ENCODE measurements at regions not wholly inside any gene's neighbourhood (a gene's known extent, or its start where the extent isn't known, plus 50 kb on each side); places are given as distances from the start of the nearest gene placed in this dataset.
A peak's percentile ranks its signal among the peaks of the same experiment; 100 is the strongest.

DNA sequence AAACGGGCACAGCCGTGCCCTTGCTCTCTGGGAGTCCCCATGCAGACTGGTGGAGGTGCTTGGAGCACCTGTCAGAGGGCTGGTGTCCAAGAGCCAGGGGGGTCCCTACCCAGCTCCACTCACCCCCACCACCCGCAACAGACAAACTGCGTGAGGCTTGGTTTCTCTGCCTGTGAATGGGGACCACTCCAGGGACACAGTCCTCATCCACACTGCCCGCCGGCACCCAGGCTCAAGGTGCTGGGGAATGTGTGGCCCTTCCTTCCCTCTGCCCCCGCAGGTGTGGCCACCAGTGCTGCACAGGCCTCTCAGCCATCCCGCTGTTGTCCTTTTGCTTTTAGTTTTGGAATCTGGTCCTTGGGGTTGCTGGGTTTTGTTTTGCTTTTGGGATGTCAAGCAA, 136.5 kb upstream of the ZNF236 start:
- DNase-seq (ENCODE audit: low spot score): no peak

DNA sequence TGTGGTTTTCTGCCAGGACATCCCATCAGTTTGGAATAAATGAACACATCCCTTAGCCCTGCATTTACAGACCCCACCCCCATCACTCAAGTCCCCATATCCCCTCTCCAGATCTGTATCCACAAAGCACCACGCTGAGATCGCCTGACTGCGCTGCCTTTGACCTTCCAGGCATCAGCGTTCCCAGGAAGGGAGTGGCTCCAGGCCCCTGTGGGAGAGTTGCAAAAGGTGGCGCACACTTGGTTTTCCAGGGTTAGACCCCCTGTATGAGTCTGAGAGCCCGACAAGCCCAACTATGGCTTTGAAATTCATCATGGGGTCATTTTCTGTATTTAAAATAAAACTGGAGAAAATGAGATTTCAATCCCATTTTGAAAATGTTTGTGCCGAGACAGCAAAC, 137.0 kb upstream of the ZNF236 start:
- DNase-seq (ENCODE audit: low spot score): no peak

DNA sequence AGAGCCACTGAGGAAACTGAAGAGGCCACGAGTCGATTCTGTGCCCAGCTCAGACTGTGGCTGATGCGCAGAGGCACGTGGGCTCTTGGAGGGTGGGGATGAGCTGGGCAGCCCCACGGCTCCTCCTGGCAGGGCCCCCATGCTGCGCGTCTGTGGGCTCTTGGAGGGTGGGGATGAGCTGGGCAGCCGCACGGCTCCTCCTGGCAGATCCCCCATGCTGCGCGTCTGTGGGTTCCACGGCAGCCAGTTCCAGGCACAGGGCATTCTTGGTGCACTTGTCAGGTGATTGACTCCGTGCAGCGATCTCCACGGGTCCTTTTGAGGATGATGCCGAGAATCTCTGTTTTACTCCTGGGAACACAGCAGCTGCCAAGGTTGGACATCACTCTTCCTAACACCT, 138.1 kb upstream of the ZNF236 start:
- DNase-seq (ENCODE audit: low spot score): no peak

DNA sequence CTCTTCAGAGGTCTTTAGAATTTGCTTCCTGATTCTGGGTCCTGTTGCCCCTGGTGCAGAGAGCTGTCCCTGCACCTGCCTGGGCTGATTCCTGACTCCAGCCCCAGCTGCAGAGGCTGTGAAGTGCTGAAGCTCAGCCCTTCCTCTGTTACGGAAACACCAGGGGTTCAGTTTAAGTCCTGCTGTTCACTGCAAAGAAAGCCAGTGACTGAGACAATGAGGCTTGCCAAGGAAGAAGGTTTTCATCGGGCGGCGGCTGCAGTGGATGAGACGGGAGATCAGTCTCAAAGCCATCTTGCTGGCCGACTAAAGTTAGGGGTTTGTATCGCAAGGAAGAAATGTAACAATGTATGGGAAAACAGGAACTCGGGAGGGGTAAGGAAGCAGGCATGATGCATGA, 142.4 kb upstream of the ZNF236 start:
- DNase-seq (ENCODE audit: low spot score): no peak

DNA sequence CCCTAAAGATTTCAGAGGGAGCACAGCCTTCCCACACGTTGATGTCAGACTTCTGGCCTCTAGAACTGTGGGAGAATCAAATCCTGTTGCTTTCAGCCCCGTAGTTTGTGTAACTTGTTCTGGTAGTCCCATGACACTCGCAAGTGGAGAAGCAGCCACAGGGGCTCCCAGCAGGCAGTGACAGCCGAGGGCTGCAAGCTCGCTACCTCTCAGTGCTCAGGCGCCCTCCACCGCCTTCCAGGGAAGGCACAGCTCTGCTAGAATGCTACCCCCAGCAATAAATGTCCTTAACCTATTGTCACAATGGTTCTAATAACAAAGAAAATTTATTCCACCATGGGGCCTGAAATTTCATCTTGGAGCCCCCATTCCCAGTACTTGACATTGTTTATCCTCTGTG, 143.1 kb upstream of the ZNF236 start:
- DNase-seq (ENCODE audit: low spot score): no peak

DNA sequence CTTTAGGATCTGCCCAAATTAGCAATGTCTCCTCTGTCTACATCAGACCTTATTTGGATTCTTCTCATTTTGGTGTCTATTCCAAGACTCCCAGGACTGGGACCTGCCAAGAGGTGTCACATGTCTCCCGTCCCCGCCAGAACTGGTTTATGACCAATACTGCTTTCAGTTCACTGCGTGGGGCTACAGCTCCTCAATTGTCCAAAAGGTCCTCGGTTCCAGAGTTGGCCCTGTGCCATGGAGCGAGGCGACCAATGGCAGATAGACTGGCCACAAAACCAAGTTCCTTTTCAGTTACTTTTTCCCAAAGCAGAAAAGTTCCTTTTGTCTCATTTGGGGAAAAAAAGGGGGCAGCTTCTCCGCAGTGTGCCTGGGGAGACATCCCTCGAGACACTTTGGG, 144.1 kb upstream of the ZNF236 start:
- peak; percentile 19 for DNase-seq (ENCODE audit: low spot score)

DNA sequence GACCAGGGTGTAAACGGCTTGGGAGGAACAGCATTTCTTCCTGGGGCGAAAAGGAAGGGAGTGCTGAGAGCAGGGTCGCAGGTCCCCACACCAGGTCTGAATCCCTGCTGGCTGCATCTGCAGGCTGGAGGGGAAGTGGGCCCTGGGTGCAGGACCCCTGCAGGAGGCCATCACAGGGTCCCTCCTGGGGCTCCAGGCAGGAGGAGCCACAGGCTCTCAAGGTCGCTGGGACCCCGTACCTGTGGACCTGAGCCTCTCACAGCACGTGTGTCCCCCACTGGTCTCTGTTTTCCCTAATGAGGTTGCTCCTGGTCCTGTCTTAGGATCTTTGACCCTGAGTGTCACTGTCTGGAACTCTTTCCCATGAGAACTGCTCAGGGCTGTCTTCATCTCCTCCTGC, 147.8 kb upstream of the ZNF236 start:
- DNase-seq (ENCODE audit: low spot score): no peak

DNA sequence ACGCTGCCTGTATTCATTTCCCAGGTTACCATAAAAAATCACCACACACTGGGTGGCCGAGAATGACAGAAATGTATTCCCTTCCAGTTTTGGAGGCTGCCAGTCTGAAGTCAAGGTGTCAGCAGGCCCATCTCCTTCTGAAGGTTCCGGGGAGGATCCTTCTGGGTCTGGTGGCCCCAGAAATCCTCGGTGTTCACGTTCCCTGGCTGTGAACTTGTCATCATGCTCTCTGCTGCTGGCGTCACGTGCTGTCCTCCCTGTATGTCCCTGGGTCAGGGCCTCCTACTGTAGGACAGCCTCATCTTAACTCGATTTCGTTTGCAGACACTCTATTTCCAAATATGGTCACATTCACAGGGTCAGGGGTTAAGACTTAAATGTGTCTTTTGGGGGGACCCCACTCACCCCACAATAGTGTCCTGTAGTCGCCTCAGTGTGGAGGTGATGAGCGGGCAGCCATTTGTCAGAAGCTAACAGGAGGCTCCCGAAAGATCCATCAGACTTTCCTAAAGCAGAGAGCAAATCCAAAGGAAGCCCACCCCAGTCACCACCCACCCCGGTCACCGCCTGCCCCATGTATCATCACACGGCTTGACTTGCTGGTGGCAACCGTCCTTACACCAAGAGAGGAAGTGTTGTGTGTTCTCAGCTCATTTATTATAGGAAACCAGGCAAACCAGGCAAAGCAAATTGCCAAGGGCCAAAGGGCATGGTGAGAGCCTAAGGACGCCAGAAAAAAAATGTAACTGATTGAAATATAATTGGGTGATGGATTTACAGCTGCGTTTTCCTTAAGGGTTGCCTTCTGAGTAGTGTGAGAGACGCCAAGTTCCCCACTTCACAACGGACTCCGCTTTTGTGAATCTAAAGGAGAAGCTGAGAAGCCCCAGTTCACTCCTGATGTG, 148.8 kb upstream of the ZNF236 start:
- DNase-seq (ENCODE audit: low spot score): no peak

DNA sequence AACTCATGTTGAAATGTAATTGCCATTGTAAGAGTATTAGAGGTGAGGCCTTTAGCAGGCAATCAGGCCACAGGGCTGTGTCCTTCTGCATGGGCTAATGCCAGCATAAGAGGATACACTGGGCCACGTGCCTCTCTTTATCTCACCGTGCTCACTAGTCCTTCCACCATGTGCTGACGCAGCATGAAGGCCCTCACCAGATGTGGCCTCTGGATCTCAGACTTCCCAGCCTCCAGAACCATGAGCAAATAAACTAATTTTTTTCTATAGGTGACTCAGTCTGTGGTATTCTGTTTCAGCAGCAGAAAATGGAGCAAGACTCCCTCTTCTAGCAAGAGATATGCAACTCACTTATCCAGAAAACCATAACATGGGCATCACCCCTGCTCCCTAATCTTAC, 149.7 kb upstream of the ZNF236 start:
- DNase-seq (ENCODE audit: low spot score): no peak

DNA sequence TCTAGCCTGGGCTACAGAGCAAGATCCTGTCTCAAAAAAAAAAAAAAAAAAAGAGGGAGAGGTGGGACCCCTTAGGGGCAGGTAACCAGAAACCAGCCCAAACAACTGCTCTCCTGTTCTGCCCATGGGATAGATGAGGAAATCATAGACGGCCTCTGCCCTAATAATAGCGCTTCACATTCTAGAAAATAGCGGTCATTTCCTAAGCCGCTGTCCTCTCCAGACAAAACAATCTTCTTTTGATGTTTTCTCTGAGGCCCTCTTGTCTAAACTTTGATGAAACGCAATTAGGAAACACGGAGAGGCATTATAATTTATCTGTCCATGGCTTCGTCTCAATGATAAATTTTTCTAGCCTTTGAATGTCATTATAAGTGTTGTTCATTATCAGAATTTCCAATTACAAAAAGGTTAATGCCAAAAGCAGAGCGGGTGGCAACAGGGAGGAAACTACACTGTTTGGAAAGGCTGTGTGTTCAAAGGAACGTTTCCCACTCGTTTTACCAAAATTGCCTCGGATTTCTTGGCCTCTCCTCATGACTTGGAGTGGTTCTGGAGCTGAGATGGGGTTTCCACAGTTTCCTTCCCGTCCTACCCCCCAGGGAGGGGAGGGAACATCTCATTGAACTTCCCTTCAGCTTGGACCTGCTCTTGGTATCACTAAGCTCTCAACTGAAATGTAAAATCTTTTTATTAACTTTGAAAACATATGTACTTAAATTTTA, 151.6 kb upstream of the ZNF236 start:
- DNase-seq (ENCODE audit: low spot score): no peak

DNA sequence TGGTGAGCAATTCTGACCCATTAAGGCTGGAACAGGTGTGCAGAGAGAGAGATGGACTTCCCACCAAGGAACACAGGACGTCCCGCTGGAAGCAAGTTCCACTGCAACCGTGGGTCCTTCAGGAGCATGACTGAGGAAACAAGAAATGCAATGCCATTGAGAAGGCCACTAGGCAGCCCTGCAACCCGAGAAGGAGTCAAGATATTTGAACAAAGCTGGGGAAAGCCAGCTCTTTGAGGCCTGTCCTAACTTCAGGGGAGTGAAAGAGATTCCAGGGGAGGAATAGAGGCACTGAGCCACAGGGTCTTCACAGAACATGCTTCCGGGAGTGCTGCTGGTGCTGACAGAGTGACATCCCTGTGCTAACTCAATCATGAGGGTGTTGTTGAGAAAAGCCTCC, 153.8 kb upstream of the ZNF236 start:
- no peak for DNase-seq (ENCODE audit: low spot score)

DNA sequence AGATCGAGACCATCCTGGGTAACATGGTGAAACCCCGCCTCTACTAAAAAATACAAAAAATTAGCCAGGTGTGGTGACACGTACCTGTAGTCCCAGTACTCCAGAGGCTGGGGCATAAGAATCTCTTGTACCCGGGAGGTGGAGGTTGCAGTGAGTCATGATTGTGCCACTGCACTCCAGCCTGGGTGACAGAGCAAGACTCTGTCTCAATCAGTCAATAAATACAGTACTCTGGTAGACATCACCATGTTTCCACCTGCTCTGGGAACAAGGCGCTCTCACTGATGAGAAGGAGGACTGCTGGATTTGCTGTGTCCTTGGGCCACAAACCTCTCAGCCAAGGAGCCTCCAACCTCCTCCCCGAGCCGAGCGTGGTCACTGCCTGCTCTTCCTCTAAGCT, 154.2 kb upstream of the ZNF236 start:
- no peak for DNase-seq (ENCODE audit: low spot score)

DNA sequence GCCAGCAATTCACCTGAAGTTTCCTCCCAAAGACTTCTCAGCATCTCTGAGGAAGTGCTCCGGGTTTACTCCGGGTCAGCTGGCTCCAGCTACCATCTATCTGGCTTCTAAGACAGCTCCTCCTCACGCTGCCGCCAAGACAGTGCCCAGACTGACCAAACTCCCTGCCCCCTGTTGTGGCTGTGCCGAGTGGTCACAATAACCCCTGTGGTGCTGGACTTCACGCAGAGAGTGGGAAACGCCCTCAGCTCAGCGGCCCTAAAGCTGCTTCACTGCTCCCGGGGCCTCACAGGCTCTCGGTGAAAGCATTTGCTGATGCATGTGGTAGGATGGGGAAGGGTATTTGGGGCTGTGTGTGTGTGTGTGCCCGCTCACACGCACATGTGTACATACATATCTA, 154.8 kb upstream of the ZNF236 start:
- DNase-seq (ENCODE audit: low spot score): no peak

DNA sequence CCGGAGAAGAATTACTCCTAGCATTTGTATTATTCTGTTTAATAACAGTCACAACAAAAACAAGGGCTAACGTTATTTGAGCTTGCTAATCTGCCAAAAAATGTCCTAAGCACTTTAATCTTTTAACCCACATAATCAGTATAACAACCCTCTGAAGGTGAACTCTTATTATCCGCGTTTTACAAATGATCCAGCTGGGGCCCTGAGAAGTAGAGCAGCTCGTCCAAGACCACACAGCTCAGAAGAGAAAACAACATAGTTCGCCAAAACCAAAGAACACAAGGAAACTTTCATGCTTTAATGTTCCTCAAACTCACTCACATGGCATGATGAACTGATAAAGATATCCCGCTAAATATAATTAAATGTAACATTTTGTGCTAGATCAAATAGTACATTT, 159.7 kb upstream of the ZNF236 start:
- no peak for DNase-seq (ENCODE audit: low spot score)

DNA sequence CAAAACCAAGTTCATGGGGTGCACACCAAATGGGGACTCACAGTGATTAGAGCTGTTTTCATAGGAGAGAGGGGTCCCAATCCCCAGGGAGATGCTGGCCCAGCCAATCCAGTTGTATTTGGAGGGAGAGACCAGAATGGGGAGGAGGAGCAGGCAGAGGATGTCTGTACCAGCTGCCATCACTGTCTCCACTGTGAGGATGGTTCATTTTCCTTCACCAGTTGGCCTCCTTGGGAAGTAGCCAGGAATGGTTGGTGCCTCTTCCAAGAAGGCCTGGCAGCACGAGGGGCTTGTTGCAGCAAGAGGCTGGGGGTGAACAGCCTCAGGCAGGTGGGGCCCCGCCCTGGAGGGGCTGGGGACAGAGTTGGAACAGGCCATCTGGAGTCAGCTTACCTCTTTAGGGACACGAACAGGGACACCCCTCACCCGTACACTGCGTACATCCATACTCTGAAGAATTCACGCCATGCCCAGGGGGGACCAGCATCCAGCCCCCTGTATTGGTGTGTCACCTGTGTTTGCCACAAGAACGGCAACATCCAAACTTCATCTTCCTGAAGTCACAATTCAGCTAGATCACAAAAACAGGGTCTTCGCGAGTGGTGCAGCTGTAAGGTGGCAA, 161.7 kb upstream of the ZNF236 start:
- no peak for DNase-seq (ENCODE audit: low spot score)

DNA sequence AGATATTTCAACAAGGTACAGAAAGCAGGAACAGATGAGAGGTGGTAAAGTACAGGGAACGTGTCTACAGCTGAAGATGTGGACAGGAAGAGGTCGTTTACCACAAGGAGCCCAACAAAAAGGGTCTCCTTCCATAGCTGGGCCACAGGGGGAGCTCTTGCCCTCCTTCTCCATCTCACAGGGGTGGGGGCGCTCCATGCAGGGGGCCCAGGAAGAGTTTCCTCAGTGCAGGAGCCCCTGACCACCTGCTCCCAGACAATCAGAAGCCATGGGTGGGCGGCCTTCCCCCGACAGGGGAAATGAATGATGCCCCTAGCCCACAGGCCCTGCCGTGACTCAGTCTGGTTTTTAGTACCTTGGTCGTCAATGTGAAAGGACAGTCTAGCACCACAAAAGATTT, 163.6 kb upstream of the ZNF516 start:
- peak; percentile 11 for DNase-seq (ENCODE audit: low spot score)

DNA sequence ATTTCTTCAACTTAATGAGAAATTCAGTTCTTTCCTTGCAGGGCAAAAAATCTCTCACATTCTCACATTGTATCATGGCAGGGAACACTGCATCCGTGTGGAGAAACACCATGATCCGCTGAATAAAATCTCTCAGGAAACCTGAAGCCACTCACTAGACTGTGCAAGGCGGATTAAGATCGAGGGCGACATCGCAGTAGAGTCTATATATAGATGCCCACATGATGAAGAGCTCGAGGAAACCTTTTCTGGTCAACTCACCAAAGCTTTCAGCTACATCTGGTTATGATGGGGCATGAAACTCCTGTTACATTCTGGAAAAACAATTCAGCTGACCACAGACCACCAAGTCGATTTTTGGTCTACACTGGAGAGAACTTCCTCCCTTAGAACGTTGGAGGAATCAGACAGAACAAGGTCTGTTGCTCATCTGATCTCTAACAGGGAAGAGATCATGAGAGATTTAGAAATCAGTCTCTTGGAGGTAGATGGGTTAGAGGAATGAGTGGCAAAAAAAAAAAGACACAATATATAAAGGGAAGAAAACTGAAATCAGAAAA, 162.9 kb upstream of the ZNF516 start:
- DNase-seq (ENCODE audit: low spot score): no peak

DNA sequence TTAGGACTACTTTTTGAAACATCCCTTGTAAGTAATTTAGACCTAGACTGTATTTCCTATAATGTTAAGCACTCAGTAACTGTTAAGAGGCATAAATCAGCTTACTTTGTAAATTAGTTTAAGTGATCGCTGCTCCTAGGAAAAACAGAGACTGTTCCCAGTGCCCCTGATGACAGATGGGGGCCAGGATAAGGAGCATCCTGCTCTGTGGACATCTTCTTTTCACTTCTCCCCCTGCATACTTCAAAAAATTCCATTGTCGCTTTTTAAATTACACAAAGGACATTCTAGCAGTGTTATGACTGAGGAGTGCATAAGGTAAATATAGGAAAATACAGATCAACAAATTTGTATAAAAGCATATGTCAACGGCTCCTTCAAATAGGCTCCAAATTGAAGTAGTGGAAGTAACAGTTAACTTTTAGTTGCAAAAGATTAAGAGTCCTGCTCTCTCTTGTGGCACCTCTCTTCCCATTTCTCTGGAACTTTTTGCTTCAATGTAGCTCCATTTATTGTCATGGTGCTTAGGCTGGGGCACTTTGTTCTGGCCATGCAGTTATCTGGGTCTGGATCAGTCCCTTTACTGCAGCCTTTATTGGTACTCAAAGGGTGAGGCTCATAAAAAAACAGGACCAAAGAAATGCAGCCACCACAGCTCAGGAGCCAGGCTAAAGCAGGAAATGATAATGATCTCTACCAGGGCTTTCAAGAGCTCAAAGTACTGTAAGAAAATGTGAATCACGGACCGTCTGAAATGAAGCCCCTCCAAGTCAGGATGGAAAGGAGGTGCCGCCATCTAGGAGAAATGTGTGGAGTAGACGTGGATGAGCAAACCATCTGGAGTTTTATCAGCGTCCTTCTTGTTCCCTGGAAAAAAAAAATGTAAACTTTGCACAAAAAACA, 162.1 kb upstream of the ZNF516 start:
- no peak for DNase-seq (ENCODE audit: low spot score)

DNA sequence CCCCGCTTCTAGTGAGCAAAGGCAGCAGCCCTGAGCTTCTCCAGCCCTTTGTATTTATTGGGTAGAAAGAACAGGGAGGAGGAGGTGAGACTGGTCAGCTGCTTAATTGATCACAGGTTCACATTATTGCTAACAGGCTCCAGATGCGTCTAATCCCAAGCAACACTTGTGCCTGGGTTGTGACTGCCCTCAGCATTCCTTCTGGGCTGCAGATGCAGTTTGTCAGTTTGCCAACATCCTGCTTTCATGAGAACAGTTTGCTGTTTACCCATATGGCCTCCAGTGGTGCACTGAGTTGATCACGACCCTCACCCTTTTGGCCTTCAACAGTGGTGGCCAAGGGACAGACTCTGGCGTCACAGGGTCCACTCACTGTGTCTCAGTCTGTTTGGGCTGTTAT, 159.5 kb upstream of the ZNF516 start:
- no peak for DNase-seq (ENCODE audit: low spot score)

DNA sequence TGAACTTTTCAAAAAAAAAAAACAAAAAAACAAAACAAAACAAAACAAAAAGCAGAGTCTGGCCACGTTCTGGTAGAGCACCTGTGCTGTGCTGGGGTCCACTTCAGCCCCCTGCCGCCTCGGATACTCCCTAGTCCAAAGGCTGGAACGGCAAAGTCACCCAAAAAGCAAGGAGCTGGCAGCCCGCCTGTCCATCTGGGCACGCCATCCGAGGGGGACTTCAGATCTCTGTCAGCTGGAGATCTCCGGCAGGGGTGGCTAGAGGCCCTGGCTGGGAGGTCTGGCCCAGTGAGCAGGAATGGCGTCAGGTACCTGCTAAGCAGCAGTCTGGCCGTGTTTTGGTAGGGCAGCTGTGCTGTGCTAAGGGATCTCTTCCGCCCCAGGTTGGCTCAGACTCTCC, 152.3 kb upstream of the ZNF516 start:
- no peak for DNase-seq (ENCODE audit: low spot score)

DNA sequence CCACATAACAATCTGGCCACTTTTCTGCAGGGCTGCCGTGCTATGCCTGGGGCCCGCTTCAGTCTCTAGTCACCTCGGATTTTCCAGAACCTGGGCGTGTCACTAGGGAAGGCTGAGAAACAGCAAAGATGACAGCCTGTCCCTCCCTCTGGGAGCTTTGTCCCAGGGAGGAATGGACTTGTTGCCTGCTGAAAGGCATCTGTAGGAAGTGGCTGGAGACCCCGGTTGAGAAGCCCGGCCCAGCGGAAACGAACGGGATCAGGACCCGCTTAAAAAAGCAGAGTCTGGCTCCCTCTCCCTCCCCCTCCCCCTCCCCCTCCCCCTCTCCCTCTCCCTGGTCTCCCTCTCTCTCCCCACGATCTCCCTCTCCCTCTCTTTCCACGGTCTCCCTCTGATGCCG, 149.5 kb upstream of the ZNF516 start:
- no peak for DNase-seq (ENCODE audit: low spot score)

DNA sequence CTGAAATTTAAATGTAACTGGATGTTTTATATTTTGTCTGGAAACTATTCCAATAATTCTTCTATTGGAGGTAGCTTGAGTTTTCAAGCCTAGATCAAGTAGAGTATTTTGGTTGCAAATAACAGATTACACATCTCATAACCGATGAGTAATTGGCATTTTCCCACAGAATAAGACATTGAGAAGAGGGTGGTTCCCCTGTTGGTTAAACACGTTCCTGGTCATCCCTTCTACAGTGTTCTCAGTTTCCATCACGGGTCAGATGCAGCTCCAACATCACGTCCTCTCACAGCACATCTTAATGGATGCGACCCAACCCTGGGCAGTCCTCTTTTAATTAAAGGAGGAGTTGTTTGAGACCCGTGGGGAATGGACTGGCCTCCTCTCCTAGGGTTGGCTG, 149.0 kb upstream of the ZNF516 start:
- DNase-seq (ENCODE audit: low spot score): no peak

Data from cerebellar cortex (tissue), 1 donor.